Caki2 (cell line): ENCODE measurements at regions not wholly inside any gene's neighbourhood (a gene's known extent, or its start where the extent isn't known, plus 50 kb on each side); places are given as distances from the start of the nearest gene placed in this dataset.

Experiments
- DNase-seq: peaks from one replicate; pipeline ENCODE4 v3.0.0-alpha.2; 2015; ENCODE audit warnings: low read depth
- in situ Hi-C: cut with HindIII; loops from 2 replicates; pipeline ENCODE4 v1.10.0; 2016; ENCODE audit warnings: low sequenced_read_pairs, low pct_unique_long_range_greater_than_20kb, mixed read lengths

DNA sequence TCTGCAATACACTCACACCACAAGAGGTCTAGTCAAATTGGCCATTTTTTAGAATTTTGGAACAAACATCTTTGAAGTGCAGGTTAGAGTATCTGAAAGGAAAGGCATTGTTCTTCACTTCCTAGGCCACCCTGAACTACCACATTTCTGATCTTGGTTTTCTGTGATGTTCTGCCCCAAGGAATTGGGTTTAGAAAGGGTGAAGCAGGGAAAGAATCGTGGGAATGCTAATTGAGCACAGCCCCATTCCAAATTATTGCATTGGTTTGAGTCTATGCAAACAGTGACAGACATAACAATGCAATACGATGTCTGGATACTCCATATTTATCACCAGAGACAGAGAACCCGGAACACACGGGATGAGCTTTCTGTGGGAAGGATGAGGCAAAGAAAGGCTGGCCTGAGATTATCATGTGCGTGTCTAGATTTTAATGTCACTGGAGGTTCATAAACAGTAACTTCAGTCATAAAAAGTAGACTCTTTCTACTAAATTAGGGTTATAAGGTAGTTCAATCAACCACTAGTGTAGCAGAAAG is 195.3 kb upstream of the BLID start:
- in situ Hi-C loops: no loop called here

GRCh38 chr11:122310766-122311165 is 194.8 kb upstream of the BLID start:
- no peak for DNase-seq
- in situ Hi-C loops: no loop called here

More for the DNA sequence above, 195.3 kb upstream of the BLID start:
- DNase-seq: no peak

DNA sequence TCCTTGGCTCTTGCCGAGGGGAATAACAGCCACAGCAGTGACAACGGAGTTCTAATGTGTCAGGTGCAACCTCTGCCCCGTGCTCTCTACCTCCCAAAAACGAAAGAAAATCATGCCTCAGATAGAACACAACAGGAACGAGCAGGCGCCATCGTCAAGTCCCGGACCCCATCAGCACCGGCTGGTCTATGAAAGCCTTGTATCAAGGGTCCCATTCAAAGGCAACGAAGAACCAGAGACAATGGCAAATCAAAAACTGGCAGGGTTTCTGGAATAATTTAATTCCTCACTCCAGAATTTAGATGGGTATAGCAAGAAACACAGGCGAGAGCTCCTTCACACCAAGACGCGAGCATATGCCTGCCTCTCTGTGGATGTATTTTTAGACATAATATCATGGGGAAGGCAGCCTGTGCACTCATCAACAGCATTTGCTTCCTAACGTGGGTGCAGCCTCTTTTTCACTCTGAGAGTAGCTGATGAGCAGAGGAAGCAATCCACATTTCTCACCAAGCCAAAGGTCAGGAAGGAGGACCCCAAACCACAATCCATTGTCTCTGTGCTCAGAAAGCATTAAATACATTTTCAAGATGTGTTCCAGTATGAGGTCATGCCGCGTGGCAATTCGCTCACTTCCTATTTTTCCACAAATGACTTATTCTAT is 193.4 kb upstream of the BLID start:
- in situ Hi-C loops: no loop called here
- no peak for DNase-seq

- in situ Hi-C loops: no loop called here
- DNase-seq: no peak
Observed at GRCh38 chr11:122308226-122308625, 192.2 kb upstream of the BLID start.

DNA sequence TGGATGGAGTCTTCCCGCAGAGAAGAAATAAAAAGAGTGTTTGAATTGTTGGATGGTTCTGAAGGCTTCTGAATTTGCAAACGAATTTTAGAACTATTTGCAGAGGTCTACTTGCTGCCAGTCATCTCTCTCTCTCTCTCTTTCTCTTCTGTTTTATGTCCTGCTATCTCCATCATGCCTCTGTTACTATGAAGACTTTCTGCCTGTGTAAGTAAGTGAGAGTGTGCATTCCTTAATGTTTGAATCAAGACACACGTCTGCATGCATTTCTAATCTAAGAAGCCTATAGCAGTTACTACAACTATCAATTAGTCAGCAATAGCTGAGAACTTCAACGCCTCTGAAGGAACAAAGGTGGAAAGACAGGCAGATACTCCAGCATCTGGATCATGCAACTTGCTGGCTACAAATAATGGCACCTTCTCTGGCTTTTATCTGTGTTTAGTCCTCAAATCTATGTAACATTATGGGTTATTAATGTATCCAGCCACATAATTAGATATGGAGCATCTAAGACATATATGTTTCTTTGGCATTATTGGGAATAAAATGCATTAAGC is 191.5 kb upstream of the BLID start:
- in situ Hi-C loops: no loop called here
- no peak for DNase-seq

GRCh38 chr11:122306831-122307391 is 190.9 kb upstream of the BLID start:
- in situ Hi-C loops: no loop called here

GRCh38 chr11:122305426-122306320 is 189.7 kb upstream of the BLID start:
- DNase-seq: no peak

More at GRCh38 chr11:122306831-122307391, 190.9 kb upstream of the BLID start:
- DNase-seq: no peak

GRCh38 chr11:122304973-122305372 is 189.0 kb upstream of the BLID start:
- in situ Hi-C loops: no loop called here
- DNase-seq: no peak

More at GRCh38 chr11:122305426-122306320, 189.7 kb upstream of the BLID start:
- in situ Hi-C loops: no loop called here

DNA sequence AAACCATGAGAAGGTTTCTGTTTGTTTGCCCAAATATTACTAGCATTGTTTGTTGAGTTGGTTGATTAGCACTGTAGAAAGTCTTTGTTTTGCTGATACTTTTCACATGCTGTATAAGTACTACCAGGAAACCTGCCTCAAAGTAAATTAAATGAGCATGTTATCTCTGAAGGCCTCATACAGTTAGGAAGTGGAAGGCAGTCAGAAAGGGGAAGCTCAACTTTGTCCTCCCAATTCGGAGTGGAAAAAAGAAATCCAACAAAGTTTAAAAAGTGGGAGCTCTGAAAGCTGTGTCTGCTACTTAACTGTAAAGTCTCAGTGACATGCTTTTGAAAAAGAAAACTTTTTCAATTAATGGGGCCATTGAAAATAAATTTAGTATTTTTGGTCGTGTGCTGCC is 188.3 kb upstream of the BLID start:
- in situ Hi-C loops: no loop called here

GRCh38 chr11:122294041-122294440 is 178.0 kb upstream of the BLID start:
- in situ Hi-C loops: no loop called here
- no peak for DNase-seq

More for the DNA sequence above, 188.3 kb upstream of the BLID start:
- no peak for DNase-seq

DNA sequence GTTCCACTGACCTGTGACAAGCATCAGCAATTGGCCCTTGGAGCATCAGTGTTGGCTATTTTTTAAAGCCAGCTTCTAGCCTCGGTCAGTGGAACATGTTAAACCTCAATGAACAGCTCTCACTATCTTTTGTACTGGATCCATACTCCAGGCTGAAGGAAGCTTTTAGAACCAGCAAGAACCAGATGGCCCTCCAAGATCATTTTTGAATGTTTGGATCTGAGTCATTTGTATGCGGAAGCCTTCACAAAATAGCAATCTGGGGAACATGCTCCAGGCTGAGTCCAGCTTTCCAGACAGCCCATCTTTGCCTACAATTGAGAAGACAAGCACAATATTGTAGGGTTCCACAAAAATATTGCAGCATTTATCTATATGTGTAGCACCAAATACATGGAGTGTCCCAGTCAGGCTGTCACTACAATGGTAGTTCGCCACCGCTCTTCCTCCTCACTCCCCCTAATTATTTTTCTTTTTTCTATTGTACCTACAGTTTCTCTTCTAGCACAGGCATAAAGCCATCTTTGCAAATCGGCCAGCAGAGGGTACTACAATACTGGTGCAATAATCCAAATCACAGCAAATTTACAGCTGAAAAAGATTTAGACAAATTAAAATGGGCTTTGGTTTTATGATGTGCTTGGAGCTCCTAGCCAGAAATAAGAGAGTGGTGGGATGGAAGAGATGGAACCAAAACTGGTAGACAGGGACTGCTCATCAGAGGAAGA is 177.4 kb upstream of the BLID start:
- in situ Hi-C loops: no loop called here
- DNase-seq: no peak

DNA sequence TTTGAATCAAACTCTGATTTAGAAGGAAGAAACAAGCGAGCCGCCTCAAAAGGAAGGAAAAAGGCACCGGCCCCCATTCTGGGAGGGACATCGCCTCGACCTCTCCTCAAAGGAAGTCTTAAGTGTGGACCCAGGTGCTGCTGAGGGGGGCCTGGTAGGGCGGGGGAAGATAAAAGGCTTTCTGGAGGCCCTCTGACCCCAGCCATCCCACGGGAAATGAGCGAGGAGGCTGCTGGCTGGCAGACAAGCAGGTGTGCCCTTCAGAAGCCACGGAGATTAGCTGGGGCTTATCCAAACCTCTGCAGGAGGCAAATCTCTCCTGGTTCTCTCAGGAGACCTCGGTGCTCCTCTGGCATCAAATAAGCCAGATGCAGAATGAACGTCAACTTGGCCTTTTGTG is 171.4 kb upstream of the BLID start:
- in situ Hi-C loops: no loop called here
- DNase-seq: no peak

- in situ Hi-C loops: no loop called here
- no peak for DNase-seq
Observed at GRCh38 chr11:122285070-122285988, 169.3 kb upstream of the BLID start.

GRCh38 chr11:122280870-122281269 is 164.9 kb upstream of the BLID start:
- in situ Hi-C loops: no loop called here
- DNase-seq: no peak

DNA sequence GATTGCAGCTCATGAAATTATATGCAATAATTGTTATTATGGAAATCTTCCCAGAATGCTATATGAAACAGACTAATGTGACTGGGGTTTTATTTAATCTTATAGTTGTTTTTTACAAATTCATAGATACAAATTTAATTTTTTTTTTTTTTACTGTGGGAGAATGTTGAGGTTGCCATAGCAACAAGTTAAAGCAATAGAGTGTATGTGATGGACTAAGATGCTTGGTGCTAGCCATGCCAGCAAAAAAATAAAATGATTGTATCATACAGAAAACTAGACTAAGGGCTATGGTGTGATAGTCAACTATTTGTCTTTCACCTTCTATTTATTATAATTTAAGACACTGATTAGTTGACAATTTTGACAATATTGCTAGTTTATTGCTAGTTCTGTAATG is 163.2 kb upstream of the BLID start:
- no peak for DNase-seq
- in situ Hi-C loops: no loop called here

- no peak for DNase-seq
- in situ Hi-C loops: no loop called here
Observed at GRCh38 chr11:122277493-122277892, 161.5 kb upstream of the BLID start.

DNA sequence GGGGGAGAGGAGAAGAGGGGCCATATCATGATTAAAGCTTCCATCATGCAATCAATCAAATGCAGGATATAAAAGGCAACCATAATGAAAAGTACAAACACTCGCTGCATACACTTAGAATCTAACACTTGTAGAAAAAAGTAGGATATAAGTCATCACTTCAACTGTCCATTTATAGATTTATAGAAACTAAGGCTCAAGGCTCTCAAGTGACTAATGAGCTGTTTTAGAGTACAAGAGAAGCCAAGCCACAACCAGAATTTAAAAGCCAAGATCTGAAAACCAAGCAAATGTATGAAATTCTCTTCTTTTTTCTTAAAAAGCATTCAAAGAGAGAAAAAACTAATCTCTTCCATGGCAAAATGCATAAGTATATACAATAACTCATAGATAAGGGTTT is 160.2 kb upstream of the BLID start:
- no peak for DNase-seq
- in situ Hi-C loops: no loop called here
